ENCODE measurements at regions not wholly inside any gene's neighbourhood (a gene's known extent, or its start where the extent isn't known, plus 50 kb on each side); places are given as distances from the start of the nearest gene placed in this dataset.

DNA sequence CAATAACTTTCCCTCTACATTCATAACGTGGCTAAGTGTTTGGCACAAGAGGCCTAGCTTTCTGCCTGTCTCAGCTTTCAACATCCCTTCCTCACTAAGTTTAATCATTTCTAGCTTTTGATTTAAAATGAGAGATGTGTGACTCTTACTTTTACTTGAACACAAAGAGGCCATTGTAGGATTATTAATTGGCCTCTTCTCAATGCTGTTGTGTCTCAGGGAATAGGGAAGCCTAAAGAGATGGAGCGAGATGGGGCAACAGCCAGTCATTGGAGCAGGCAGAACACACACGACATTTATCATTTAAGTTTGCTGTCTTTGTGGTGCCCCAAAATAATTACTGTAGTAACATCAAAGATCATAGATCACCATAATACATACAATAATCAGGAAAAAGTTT lies 167.1 kb upstream of the TRIM24 start:
- Histone ChIP-seq H3K4ac (ENCODE audit: low read length) (no peak overlapping the region), H3K4me1 (ENCODE audit: control insufficient read depth in 2 of 2, insufficient read depth in 1 of 2, low read depth in 1 of 2, low read length in 2 of 2) (no peaks in the 10 kb centered on the region), H3K79me1 (ENCODE audit: low read depth, low read length) (no peaks in the 10 kb centered on the region), H3K36me3 (replicated peaks in 1 of 2; ENCODE audit: control insufficient read depth in 2 of 2, insufficient read depth in 2 of 2, low read length in 2 of 2) (no peaks in the 10 kb centered on the region), H3K27me3 (ENCODE audit: control insufficient read depth in 3 of 3, insufficient read depth in 3 of 3, low read depth in 1 of 3, low read length in 3 of 3) (no peaks in the 10 kb centered on the region), H3K23ac (ENCODE audit: low read depth, low read length, poor library complexity) (no peak overlapping the region), H4K8ac (ENCODE audit: low read depth, low read length) (no peak overlapping the region), H2BK120ac (ENCODE audit: low read depth, low read length) (no peak overlapping the region), H3K9me3 (replicated peaks in 1 of 2; ENCODE audit: control insufficient read depth in 2 of 2, insufficient read depth in 1 of 2, low read depth in 1 of 2, low read length in 2 of 2) (peaks cover 6 to 21% of the 10 kb centered on the region in 2 donors), H2BK12ac (ENCODE audit: low read length) (no peak overlapping the region), H3K27ac (replicated peaks; ENCODE audit: low read length) (no peak overlapping the region), H3K18ac (ENCODE audit: low read length) (no peak overlapping the region), H3K4me2 (ENCODE audit: insufficient read depth, low read length, poor library complexity, severe bottlenecking) (no peak overlapping the region), H4K91ac (ENCODE audit: low read depth, low read length, poor library complexity) (no peak overlapping the region), H2AFZ (ENCODE audit: low read length) (peak overlapping the region; percentile 36), H2BK5ac (ENCODE audit: low read length) (no peak overlapping the region), H2BK15ac (ENCODE audit: low read length) (no peak overlapping the region), H3K4me3 (ENCODE audit: low read length in 2 of 2) (no peak overlapping the region), H2AK5ac (ENCODE audit: low read depth, low read length) (no peak overlapping the region), H3K14ac (ENCODE audit: low read length) (no peak overlapping the region), H3K9ac (ENCODE audit: low read depth, low read length, poor library complexity) (no peak overlapping the region)
- no CpG with 5 or more reads among the region's 3 CpGs for WGBS, 2 donors (ENCODE audit: extremely low coverage in 2 of 2, insufficient read length in 2 of 2, insufficient replicate concordance in 1 of 2)
- no peak for DNase-seq (ENCODE audit: low spot score)

GRCh38 chr7:138295049-138295637 lies 164.9 kb upstream of the TRIM24 start:
- Histone ChIP-seq H3K4me3 (ENCODE audit: low read length in 2 of 2) (no peak overlapping the region), H3K4me1 (ENCODE audit: control insufficient read depth in 2 of 2, insufficient read depth in 1 of 2, low read depth in 1 of 2, low read length in 2 of 2) (no peaks in the 10 kb centered on the region), H4K8ac (ENCODE audit: low read depth, low read length) (no peak overlapping the region), H3K18ac (ENCODE audit: low read length) (no peak overlapping the region), H3K4ac (ENCODE audit: low read length) (no peak overlapping the region), H3K9me3 (replicated peaks in 1 of 2; ENCODE audit: control insufficient read depth in 2 of 2, insufficient read depth in 1 of 2, low read depth in 1 of 2, low read length in 2 of 2) (peaks cover 4 to 8% of the 10 kb centered on the region in 2 donors), H2BK15ac (ENCODE audit: low read length) (no peak overlapping the region), H2BK12ac (ENCODE audit: low read length) (no peak overlapping the region), H3K23ac (ENCODE audit: low read depth, low read length, poor library complexity) (no peak overlapping the region), H4K91ac (ENCODE audit: low read depth, low read length, poor library complexity) (no peak overlapping the region), H3K4me2 (ENCODE audit: insufficient read depth, low read length, poor library complexity, severe bottlenecking) (no peak overlapping the region), H2AFZ (ENCODE audit: low read length) (no peak overlapping the region), H3K27ac (replicated peaks; ENCODE audit: low read length) (no peak overlapping the region), H3K36me3 (replicated peaks in 1 of 2; ENCODE audit: control insufficient read depth in 2 of 2, insufficient read depth in 2 of 2, low read length in 2 of 2) (no peaks in the 10 kb centered on the region), H3K79me1 (ENCODE audit: low read depth, low read length) (no peaks in the 10 kb centered on the region), H3K14ac (ENCODE audit: low read length) (no peak overlapping the region), H3K9ac (ENCODE audit: low read depth, low read length, poor library complexity) (no peak overlapping the region), H2BK5ac (ENCODE audit: low read length) (no peak overlapping the region), H3K27me3 (ENCODE audit: control insufficient read depth in 3 of 3, insufficient read depth in 3 of 3, low read depth in 1 of 3, low read length in 3 of 3) (no peaks in the 10 kb centered on the region), H2AK5ac (ENCODE audit: low read depth, low read length) (no peak overlapping the region), H2BK120ac (ENCODE audit: low read depth, low read length) (no peak overlapping the region)
- DNase-seq (ENCODE audit: low spot score): no peak
- WGBS, 2 donors (ENCODE audit: extremely low coverage in 2 of 2, insufficient read length in 2 of 2, insufficient replicate concordance in 1 of 2): no CpG with 5 or more reads among the region's 3 CpGs

GRCh38 chr7:138297526-138297925 lies 162.5 kb upstream of the TRIM24 start:
- no peak overlapping the region for H2BK5ac ChIP-seq (ENCODE audit: low read length)
- no peak overlapping the region for H3K9ac ChIP-seq (ENCODE audit: low read depth, low read length, poor library complexity)
- H3K4ac ChIP-seq (ENCODE audit: low read length): no peak overlapping the region
- H3K79me1 ChIP-seq (ENCODE audit: low read depth, low read length): no peaks in the 10 kb centered on the region
- H3K14ac ChIP-seq (ENCODE audit: low read length): no peak overlapping the region
- no peak for DNase-seq (ENCODE audit: low spot score)
- H3K9me3 ChIP-seq (replicated peaks in 1 of 2; ENCODE audit: control insufficient read depth in 2 of 2, insufficient read depth in 1 of 2, low read depth in 1 of 2, low read length in 2 of 2): no peaks in the 10 kb centered on the region
- H3K27ac ChIP-seq (replicated peaks; ENCODE audit: low read length): no peak overlapping the region
- no peak overlapping the region for H4K91ac ChIP-seq (ENCODE audit: low read depth, low read length, poor library complexity)
- H3K4me2 ChIP-seq (ENCODE audit: insufficient read depth, low read length, poor library complexity, severe bottlenecking): no peak overlapping the region
- H3K18ac ChIP-seq (ENCODE audit: low read length): no peak overlapping the region
- H2BK12ac ChIP-seq (ENCODE audit: low read length): no peak overlapping the region
- no peak overlapping the region for H2BK15ac ChIP-seq (ENCODE audit: low read length)
- H2BK120ac ChIP-seq (ENCODE audit: low read depth, low read length): no peak overlapping the region
- no peaks in the 10 kb centered on the region for H3K27me3 ChIP-seq (ENCODE audit: control insufficient read depth in 3 of 3, insufficient read depth in 3 of 3, low read depth in 1 of 3, low read length in 3 of 3)
- no peak overlapping the region for H2AK5ac ChIP-seq (ENCODE audit: low read depth, low read length)
- no CpG with 5 or more reads among the region's 3 CpGs for WGBS, 2 donors (ENCODE audit: extremely low coverage in 2 of 2, insufficient read length in 2 of 2, insufficient replicate concordance in 1 of 2)
- no peak overlapping the region for H3K4me3 ChIP-seq (ENCODE audit: low read length in 2 of 2)
- H3K36me3 ChIP-seq (replicated peaks in 1 of 2; ENCODE audit: control insufficient read depth in 2 of 2, insufficient read depth in 2 of 2, low read length in 2 of 2): no peaks in the 10 kb centered on the region
- H2AFZ ChIP-seq (ENCODE audit: low read length): no peak overlapping the region
- H3K4me1 ChIP-seq (ENCODE audit: control insufficient read depth in 2 of 2, insufficient read depth in 1 of 2, low read depth in 1 of 2, low read length in 2 of 2): no peaks in the 10 kb centered on the region
- no peak overlapping the region for H4K8ac ChIP-seq (ENCODE audit: low read depth, low read length)
- H3K23ac ChIP-seq (ENCODE audit: low read depth, low read length, poor library complexity): no peak overlapping the region

DNA sequence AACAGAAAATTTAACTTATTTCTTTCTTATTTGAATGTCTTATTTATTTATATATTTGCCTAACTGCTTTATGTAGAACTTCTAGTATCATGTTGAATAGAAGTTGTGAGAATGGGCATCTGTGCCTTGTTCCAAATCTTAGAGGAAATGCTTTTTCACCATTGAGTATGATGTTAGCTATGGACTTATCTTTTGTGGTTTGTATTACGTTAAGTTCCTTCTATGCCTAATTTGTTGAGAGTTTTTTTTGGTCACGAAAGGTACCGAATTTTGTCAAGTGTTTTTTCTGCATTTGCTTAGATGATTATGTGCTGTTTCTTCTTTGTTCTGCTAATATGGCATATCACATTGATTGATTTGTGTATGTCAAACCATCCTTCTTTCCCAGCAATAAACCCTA lies 161.0 kb upstream of the TRIM24 start:
- H2BK12ac ChIP-seq (ENCODE audit: low read length): no peak overlapping the region
- H3K4me3 ChIP-seq (ENCODE audit: low read length in 2 of 2): no peak overlapping the region
- no peak overlapping the region for H4K8ac ChIP-seq (ENCODE audit: low read depth, low read length)
- no peak overlapping the region for H4K91ac ChIP-seq (ENCODE audit: low read depth, low read length, poor library complexity)
- no peak overlapping the region for H3K27ac ChIP-seq (replicated peaks; ENCODE audit: low read length)
- no peak overlapping the region for H2BK15ac ChIP-seq (ENCODE audit: low read length)
- no peak overlapping the region for H3K9ac ChIP-seq (ENCODE audit: low read depth, low read length, poor library complexity)
- H3K9me3 ChIP-seq (replicated peaks in 1 of 2; ENCODE audit: control insufficient read depth in 2 of 2, insufficient read depth in 1 of 2, low read depth in 1 of 2, low read length in 2 of 2): peaks cover 0 to 2% of the 10 kb centered on the region in 2 donors
- H3K27me3 ChIP-seq (ENCODE audit: control insufficient read depth in 3 of 3, insufficient read depth in 3 of 3, low read depth in 1 of 3, low read length in 3 of 3): no peaks in the 10 kb centered on the region
- H3K4me2 ChIP-seq (ENCODE audit: insufficient read depth, low read length, poor library complexity, severe bottlenecking): no peak overlapping the region
- WGBS, 2 donors (ENCODE audit: extremely low coverage in 2 of 2, insufficient read length in 2 of 2, insufficient replicate concordance in 1 of 2): no CpG with 5 or more reads among the region's 3 CpGs
- H3K36me3 ChIP-seq (replicated peaks in 1 of 2; ENCODE audit: control insufficient read depth in 2 of 2, insufficient read depth in 2 of 2, low read length in 2 of 2): no peaks in the 10 kb centered on the region
- H2AFZ ChIP-seq (ENCODE audit: low read length): no peak overlapping the region
- H3K14ac ChIP-seq (ENCODE audit: low read length): no peak overlapping the region
- H3K23ac ChIP-seq (ENCODE audit: low read depth, low read length, poor library complexity): no peak overlapping the region
- no peak overlapping the region for H3K18ac ChIP-seq (ENCODE audit: low read length)
- H3K4me1 ChIP-seq (ENCODE audit: control insufficient read depth in 2 of 2, insufficient read depth in 1 of 2, low read depth in 1 of 2, low read length in 2 of 2): no peaks in the 10 kb centered on the region
- H2BK5ac ChIP-seq (ENCODE audit: low read length): no peak overlapping the region
- DNase-seq (ENCODE audit: low spot score): no peak
- H3K4ac ChIP-seq (ENCODE audit: low read length): no peak overlapping the region
- H2BK120ac ChIP-seq (ENCODE audit: low read depth, low read length): no peak overlapping the region
- H3K79me1 ChIP-seq (ENCODE audit: low read depth, low read length): no peaks in the 10 kb centered on the region
- H2AK5ac ChIP-seq (ENCODE audit: low read depth, low read length): no peak overlapping the region

All from neuronal stem cell (in vitro differentiated cells).